ENCODE measurements at regions not wholly inside any gene's neighbourhood (a gene's known extent, or its start where the extent isn't known, plus 50 kb on each side); places are given as distances from the start of the nearest gene placed in this dataset.

GRCh38 chr21:16571594-16571993 lies 841.8 kb downstream of the USP25 start:
- CTCF ChIA-PET, result no interaction called here
- BruUV-seq (replicated peaks), result no TSS peak
- intact Hi-C loops (cut with micrococcal nuclease; ENCODE audit: unreplicated experiment), result no loop called here
- H3K4me3 Mint-ChIP-seq (ENCODE audit: low read depth, unreplicated experiment), result no peak overlapping the region
- H3K36me3 Mint-ChIP-seq (ENCODE audit: insufficient read depth, unreplicated experiment), result no peaks in the 10 kb centered on the region
- no peaks in the 10 kb centered on the region for H3K27me3 Mint-ChIP-seq (ENCODE audit: unreplicated experiment)
- peaks cover 2% of the 10 kb centered on the region for H3K9me3 Mint-ChIP-seq (ENCODE audit: low read depth, unreplicated experiment)
- TF ChIP-seq CTCF (IDR thresholded peaks at IDR 0.05; ENCODE audit: unreplicated experiment), result no peak
- DNase-seq, result no peak
- peaks cover 22% of the 10 kb centered on the region for H3K4me1 Mint-ChIP-seq (ENCODE audit: low read depth, unreplicated experiment)
- no peak overlapping the region for H3K27ac Mint-ChIP-seq (ENCODE audit: unreplicated experiment)

DNA sequence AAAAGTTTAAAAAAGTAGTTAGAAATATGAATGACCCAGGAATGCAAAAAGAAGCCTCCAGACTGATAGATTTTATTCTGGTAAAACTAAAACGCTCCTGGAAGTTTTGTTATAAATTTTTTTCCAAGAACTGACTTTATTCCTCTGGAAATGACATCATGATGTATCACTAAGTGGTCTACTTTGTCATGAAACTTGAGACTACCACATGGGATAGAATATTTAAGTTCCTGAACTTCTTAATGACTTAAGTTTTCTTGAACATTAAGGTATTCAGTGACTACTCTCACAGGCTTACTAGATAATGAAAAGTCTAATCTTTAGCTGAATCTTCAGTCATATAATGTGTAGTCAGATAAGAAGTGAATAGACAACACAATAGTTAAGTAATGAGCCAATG lies 842.2 kb downstream of the USP25 start:
- TF ChIP-seq CTCF (IDR thresholded peaks at IDR 0.05; ENCODE audit: unreplicated experiment), result no peak
- Mint-ChIP-seq H3K36me3 (ENCODE audit: insufficient read depth, unreplicated experiment) (no peaks in the 10 kb centered on the region), H3K27me3 (ENCODE audit: unreplicated experiment) (no peaks in the 10 kb centered on the region), H3K4me1 (ENCODE audit: low read depth, unreplicated experiment) (peaks cover 19% of the 10 kb centered on the region), H3K9me3 (ENCODE audit: low read depth, unreplicated experiment) (peaks cover 2% of the 10 kb centered on the region), H3K4me3 (ENCODE audit: low read depth, unreplicated experiment) (no peak overlapping the region), H3K27ac (ENCODE audit: unreplicated experiment) (no peak overlapping the region)
- no peak for DNase-seq
- intact Hi-C loops (cut with micrococcal nuclease; ENCODE audit: unreplicated experiment), result no loop called here
- no TSS peak for BruUV-seq (replicated peaks)
- CTCF ChIA-PET, result no interaction called here

GRCh38 chr21:16573578-16573977 lies 843.8 kb downstream of the USP25 start:
- intact Hi-C loops (cut with micrococcal nuclease; ENCODE audit: unreplicated experiment), result no loop called here
- Mint-ChIP-seq H3K36me3 (ENCODE audit: insufficient read depth, unreplicated experiment) (no peaks in the 10 kb centered on the region), H3K4me3 (ENCODE audit: low read depth, unreplicated experiment) (no peak overlapping the region), H3K9me3 (ENCODE audit: low read depth, unreplicated experiment) (peaks cover 2% of the 10 kb centered on the region), H3K27me3 (ENCODE audit: unreplicated experiment) (no peaks in the 10 kb centered on the region), H3K4me1 (ENCODE audit: low read depth, unreplicated experiment) (peaks cover 15% of the 10 kb centered on the region), H3K27ac (ENCODE audit: unreplicated experiment) (no peak overlapping the region)
- CTCF ChIA-PET, result interaction anchor here (0.6 kb wide), 1 partner anchor 45 kb away, joined by 4 read pairs; no protein-coding TSS in a partner anchor
- DNase-seq, result no peak
- no peak for TF ChIP-seq CTCF (IDR thresholded peaks at IDR 0.05; ENCODE audit: unreplicated experiment)
- BruUV-seq (replicated peaks), result no TSS peak

- CTCF ChIA-PET, result no interaction called here
- peaks cover 15% of the 10 kb centered on the region for H3K4me1 Mint-ChIP-seq (ENCODE audit: low read depth, unreplicated experiment)
- no peak overlapping the region for H3K4me3 Mint-ChIP-seq (ENCODE audit: low read depth, unreplicated experiment)
- H3K27me3 Mint-ChIP-seq (ENCODE audit: unreplicated experiment), result no peaks in the 10 kb centered on the region
- TF ChIP-seq CTCF (IDR thresholded peaks at IDR 0.05; ENCODE audit: unreplicated experiment), result no peak
- no peak for DNase-seq
- no peak overlapping the region for H3K27ac Mint-ChIP-seq (ENCODE audit: unreplicated experiment)
- no TSS peak for BruUV-seq (replicated peaks)
- H3K9me3 Mint-ChIP-seq (ENCODE audit: low read depth, unreplicated experiment), result peaks cover 2% of the 10 kb centered on the region
- intact Hi-C loops (cut with micrococcal nuclease; ENCODE audit: unreplicated experiment), result no loop called here
- no peaks in the 10 kb centered on the region for H3K36me3 Mint-ChIP-seq (ENCODE audit: insufficient read depth, unreplicated experiment)
Measured at GRCh38 chr21:16577975-16578374, 848.2 kb downstream of the USP25 start.
